Caco-2 (cell line): ENCODE measurements at regions not wholly inside any gene's neighbourhood (a gene's known extent, or its start where the extent isn't known, plus 50 kb on each side); places are given as distances from the start of the nearest gene placed in this dataset.

ENCODE experiments used
- BruUV-seq: library from RNA; stranded (reverse); fragments of 400-500 nt; replicated peaks from 2 replicates; lab custom pipeline; 2021; lab: Mats Ljungman, UMichigan
- CTCF ChIA-PET: fragments of 300-600 bp; sonication (Branson Sonifier 250); formaldehyde crosslinking; loops from one replicate; lab custom pipeline; 2022; ENCODE audit warnings: antibody characterized with exemption; lab: Charles Lee
- POLR2A ChIA-PET: fragments of 300-600 bp; sonication (Branson Sonifier 250); formaldehyde crosslinking; loops from one replicate; lab custom pipeline; 2022; ENCODE audit warnings: antibody characterized with exemption; lab: Charles Lee
- DNase-seq, 2 experiments: peaks; one replicate each; pipeline versions ENCODE4 v3.0.0 to v3.0.0-alpha.2; 2020 to 2022
- H3K27me3 ChIP-seq: replicated peaks from 2 replicates; pipeline ENCODE4 v1.6.0; 2011; ENCODE audit warnings: low read length; ENCODE audit not compliant: control insufficient read depth, insufficient read depth
- H3K36me3 ChIP-seq: 2 replicates; pipeline ENCODE4 v1.5.1; 2011; ENCODE audit warnings: low read length; ENCODE audit not compliant: control insufficient read depth, insufficient read depth
- H3K4me1 ChIP-seq: fragments of 250-450 bp; sonication (Bioruptor Pico); 2 replicates; pipeline ENCODE4 v1.5.1; 2020; ENCODE audit warnings: mild to moderate bottlenecking
- H3K4me3 ChIP-seq: 2 replicates; pipeline ENCODE4 v1.5.1; 2011; ENCODE audit warnings: low read depth, mild to moderate bottlenecking, control low read depth, low read length
- H3K9me3 ChIP-seq: fragments of 250-450 bp; sonication (Bioruptor Pico); 2 replicates; pipeline ENCODE4 v1.5.1; 2020; ENCODE audit warnings: mild to moderate bottlenecking, moderate library complexity
- H3K27ac Mint-ChIP-seq: one replicate; pipeline ENCODE4 v1.8.0; 2022; ENCODE audit warnings: mixed read lengths; ENCODE audit not compliant: unreplicated experiment
- H3K27me3 Mint-ChIP-seq: one replicate; pipeline ENCODE4 v1.8.0; 2022; ENCODE audit warnings: mixed read lengths; ENCODE audit not compliant: insufficient read depth, unreplicated experiment
- H3K36me3 Mint-ChIP-seq: one replicate; pipeline ENCODE4 v1.8.0; 2022; ENCODE audit warnings: mild to moderate bottlenecking, mixed read lengths; ENCODE audit not compliant: insufficient read depth, unreplicated experiment
- H3K4me1 Mint-ChIP-seq: one replicate; pipeline ENCODE4 v1.8.0; 2022; ENCODE audit warnings: low read depth, mixed read lengths; ENCODE audit not compliant: unreplicated experiment
- H3K4me3 Mint-ChIP-seq: one replicate; pipeline ENCODE4 v1.8.0; 2022; ENCODE audit warnings: mild to moderate bottlenecking, moderate library complexity, mixed read lengths; ENCODE audit not compliant: unreplicated experiment
- H3K9me3 Mint-ChIP-seq: one replicate; pipeline ENCODE4 v1.8.0; 2022; ENCODE audit warnings: mixed read lengths; ENCODE audit not compliant: unreplicated experiment
- CTCF ChIP-seq, 2 experiments: fragments of 200-600 bp in 1 of 2; IDR thresholded peaks; 1 replicate in 1 of 2; 2 replicates in 1 of 2; pipeline versions ENCODE4 v1.5.1 to v1.8.0; 2011 to 2022; ENCODE audit warnings: antibody characterized with exemption in 1 of 2, control low read depth in 1 of 2, inconsistent platforms in 1 of 2, low read depth in 1 of 2, low read length in 1 of 2, mild to moderate bottlenecking in 1 of 2, moderate library complexity in 1 of 2; ENCODE audit not compliant: insufficient read depth in 1 of 2, severe bottlenecking in 1 of 2, unreplicated experiment in 1 of 2
- intact Hi-C: fragments of 100-400 bp; cut with micrococcal nuclease; formaldehyde crosslinking; loops from one replicate; pipeline ENCODE4 v1.10.0; 2022; ENCODE audit not compliant: unreplicated experiment

GRCh38 chr2:11998626-11999378, 252.4 kb downstream of the LPIN1 start:
- no peaks in the 10 kb centered on the region for H3K9me3 Mint-ChIP-seq
- no peaks in the 10 kb centered on the region for H3K9me3 ChIP-seq
- H3K27me3 Mint-ChIP-seq, result peaks cover 8% of the 10 kb centered on the region
- ChIA-PET POLR2A (no interaction called here), CTCF (no interaction called here)
- TF ChIP-seq CTCF (IDR thresholded peaks at IDR 0.05; ENCODE audit: insufficient read depth in 1 of 2, low read depth in 1 of 2, low read length in 1 of 2, severe bottlenecking in 1 of 2, unreplicated experiment in 1 of 2), result no peak
- no peaks in the 10 kb centered on the region for H3K4me1 Mint-ChIP-seq
- H3K4me3 Mint-ChIP-seq, result no peak overlapping the region
- no peak overlapping the region for H3K4me3 ChIP-seq
- H3K4me1 ChIP-seq, result no peaks in the 10 kb centered on the region
- H3K36me3 ChIP-seq, result no peaks in the 10 kb centered on the region
- H3K27ac Mint-ChIP-seq, result no peak overlapping the region
- H3K27me3 ChIP-seq, result no peaks in the 10 kb centered on the region; the same call in 1 of the 2 replicates
- DNase-seq, result no peak
- BruUV-seq, result no TSS peak
- H3K36me3 Mint-ChIP-seq, result no peaks in the 10 kb centered on the region
- intact Hi-C loops, result no loop called here

GRCh38 chr2:12001621-12002020, 255.2 kb downstream of the LPIN1 start:
- BruUV-seq, result no TSS peak
- POLR2A ChIA-PET, result no interaction called here
- CTCF ChIA-PET, result no interaction called here
- peaks cover 2% of the 10 kb centered on the region; the same call in 1 of the 2 replicates for H3K4me1 ChIP-seq
- Mint-ChIP-seq H3K4me3 (no peak overlapping the region), H3K9me3 (no peaks in the 10 kb centered on the region), H3K36me3 (no peaks in the 10 kb centered on the region), H3K4me1 (no peaks in the 10 kb centered on the region), H3K27ac (no peak overlapping the region), H3K27me3 (peaks cover 4% of the 10 kb centered on the region)
- DNase-seq, result no peak
- no peak overlapping the region for H3K4me3 ChIP-seq
- H3K9me3 ChIP-seq, result no peaks in the 10 kb centered on the region
- H3K36me3 ChIP-seq, result no peaks in the 10 kb centered on the region
- H3K27me3 ChIP-seq, result no peaks in the 10 kb centered on the region; the same call in 1 of the 2 replicates
- no peak for TF ChIP-seq CTCF (IDR thresholded peaks at IDR 0.05; ENCODE audit: insufficient read depth in 1 of 2, low read depth in 1 of 2, low read length in 1 of 2, severe bottlenecking in 1 of 2, unreplicated experiment in 1 of 2)
- intact Hi-C loops, result no loop called here

- Mint-ChIP-seq H3K27me3 (peaks cover 4% of the 10 kb centered on the region), H3K4me1 (no peaks in the 10 kb centered on the region), H3K4me3 (no peak overlapping the region), H3K9me3 (no peaks in the 10 kb centered on the region), H3K36me3 (no peaks in the 10 kb centered on the region), H3K27ac (no peak overlapping the region)
- no peak for DNase-seq
- CTCF ChIA-PET, result no interaction called here
- intact Hi-C loops, result no loop called here
- H3K9me3 ChIP-seq, result no peaks in the 10 kb centered on the region
- H3K36me3 ChIP-seq, result no peaks in the 10 kb centered on the region
- no peak overlapping the region for H3K4me3 ChIP-seq
- no TSS peak for BruUV-seq
- TF ChIP-seq CTCF (IDR thresholded peaks at IDR 0.05; ENCODE audit: insufficient read depth in 1 of 2, low read depth in 1 of 2, low read length in 1 of 2, severe bottlenecking in 1 of 2, unreplicated experiment in 1 of 2), result no peak
- H3K27me3 ChIP-seq, result no peaks in the 10 kb centered on the region; the same call in 1 of the 2 replicates
- H3K4me1 ChIP-seq, result peaks cover 4% of the 10 kb centered on the region; the same call in 1 of the 2 replicates
- POLR2A ChIA-PET, result no interaction called here
These were observed 255.8 kb downstream of the LPIN1 start for GRCh38 chr2:12002215-12002614.
